ENCODE measurements at regions not wholly inside any gene's neighbourhood (a gene's known extent, or its start where the extent isn't known, plus 50 kb on each side); places are given as distances from the start of the nearest gene placed in this dataset.

- peak; percentile 46; the same call in 1 of the 2 replicates for TF ChIP-seq CTCF (IDR thresholded peaks at IDR 0.05)
- TF ChIP-seq NFATC4 (CRISPR knock-in tag; IDR thresholded peaks at IDR 0.05) = no peak
Observed at GRCh38 chr21:32921632-32922230, 104.0 kb upstream of the OLIG2 start.
